GM12878 (cell line): ENCODE measurements at regions not wholly inside any gene's neighbourhood (a gene's known extent, or its start where the extent isn't known, plus 50 kb on each side); places are given as distances from the start of the nearest gene placed in this dataset.

Experiments
- ATAC-seq: fragments of 200-7000 bp; cut with Tn5 transposase; 3 replicates; pipeline ENCODE4 v1.9.1; 2020; ENCODE audit warnings: mild to moderate bottlenecking, moderate library complexity
- BruUV-seq: library from RNA; stranded (reverse); fragments of 400-500 nt; replicated peaks from 2 replicates; lab custom pipeline; 2021; lab: Mats Ljungman, UMichigan
- CTCF ChIA-PET: fragments of 300-600 bp; sonication (Branson Sonifier 250); formaldehyde crosslinking; extraction: SDS; loops from one replicate; lab custom pipeline; 2021; ENCODE audit warnings: inconsistent platforms; lab: Yijun Ruan, JAX
- POLR2A ChIA-PET: fragments of 350-600 bp; formaldehyde crosslinking; extraction: SDS; loops from one replicate; lab custom pipeline; 2021; ENCODE audit warnings: inconsistent platforms; lab: Charles Lee
- RAD21 ChIA-PET: fragments of 300-600 bp; sonication (Branson Sonifier 250); formaldehyde crosslinking; loops from one replicate; lab custom pipeline; 2023; ENCODE audit warnings: antibody characterized with exemption; ENCODE audit not compliant: unreplicated experiment; lab: Charles Lee
- SMC1A ChIA-PET: fragments of 300-600 bp; sonication (Branson Sonifier 250); formaldehyde crosslinking; loops from one replicate; lab custom pipeline; 2023; ENCODE audit not compliant: unreplicated experiment, uncharacterized antibody; lab: Charles Lee
- DNase-seq: peaks from one replicate; pipeline ENCODE4 v3.0.0-alpha.2; 2011; ENCODE audit warnings: low read depth, low spot score
- FAIRE-seq: peaks from 3 replicates; lab custom pipeline; 2011; peaks lifted over from hg19 to GRCh38; lab: Jason Lieb, UNC
- H2AFZ ChIP-seq: 2 replicates; pipeline ENCODE4 v1.6.0; 2011; ENCODE audit warnings: low read depth, low read length, control low read depth; ENCODE audit not compliant: control insufficient read depth
- H3K27ac ChIP-seq: 2 replicates; pipeline ENCODE4 v1.5.1; 2011; ENCODE audit warnings: control low read depth; ENCODE audit not compliant: control insufficient read depth, insufficient read depth
- H3K27me3 ChIP-seq, 2 experiments: replicated peaks in 1 of 2; 2 replicates each; pipeline versions ENCODE4 v1.6.0 to v1.6.1; 2011; ENCODE audit warnings: low read length in 1 of 2; ENCODE audit not compliant: control insufficient read depth in 2 of 2, insufficient read depth in 2 of 2
- H3K36me3 ChIP-seq, 2 experiments: 2 replicates each; pipeline ENCODE4 v1.5.1; 2011; ENCODE audit warnings: low read length in 1 of 2; ENCODE audit not compliant: control insufficient read depth in 2 of 2, insufficient read depth in 2 of 2
- H3K4me1 ChIP-seq: 2 replicates; pipeline ENCODE4 v1.6.1; 2011; ENCODE audit warnings: mild to moderate bottlenecking, low read length, moderate library complexity, mixed read lengths; ENCODE audit not compliant: control insufficient read depth, insufficient read depth
- H3K4me2 ChIP-seq: 2 replicates; pipeline ENCODE4 v1.6.0; 2011; ENCODE audit warnings: control low read depth; ENCODE audit not compliant: control insufficient read depth, insufficient read depth
- H3K4me3 ChIP-seq: fragments of 200-600 bp; sonication (generic); 2 replicates; pipeline ENCODE4 v1.5.1; 2016
- H3K79me2 ChIP-seq: 2 replicates; pipeline ENCODE4 v1.6.0; 2011; ENCODE audit warnings: low read length; ENCODE audit not compliant: control insufficient read depth, insufficient read depth
- H3K9ac ChIP-seq: 2 replicates; pipeline ENCODE4 v1.8.0; 2011; ENCODE audit warnings: low read length, control low read depth, mixed read lengths; ENCODE audit not compliant: control insufficient read depth, insufficient read depth
- H3K9me3 ChIP-seq: replicated peaks from 3 replicates; pipeline ENCODE4 v1.5.1; 2011; ENCODE audit warnings: mild to moderate bottlenecking, low read length; ENCODE audit not compliant: control insufficient read depth, insufficient read depth
- H4K20me1 ChIP-seq: 2 replicates; pipeline ENCODE4 v1.6.0; 2011; ENCODE audit not compliant: control insufficient read depth, insufficient read depth
- ASH2L ChIP-seq: fragments of 300-600, 200-600 bp; sonication (generic); IDR thresholded peaks from 2 replicates; pipeline ENCODE4 v1.6.1; 2017; ENCODE audit warnings: low read depth, mild to moderate bottlenecking, borderline replicate concordance
- BHLHE40 ChIP-seq, 2 experiments: fragments of 450-650 bp in 1 of 2; IDR thresholded peaks; 2 replicates each; pipeline ENCODE4 v1.6.1; 2011 to 2017; ENCODE audit warnings: low read depth in 2 of 2, borderline replicate concordance in 1 of 2, improper control_type of control experiment in 1 of 2, low read length in 1 of 2, mild to moderate bottlenecking in 1 of 2
- CTCF ChIP-seq, 3 experiments: IDR thresholded peaks in 2 of 3; conservative IDR thresholded peaks in 1 of 3; 2 replicates each; pipeline ENCODE4 v1.5.1; 2011; ENCODE audit warnings: low read depth in 3 of 3, low read length in 3 of 3, mild to moderate bottlenecking in 3 of 3, control low read depth in 2 of 3, moderate library complexity in 2 of 3, inconsistent platforms in 1 of 3, mixed read lengths in 1 of 3; ENCODE audit not compliant: control insufficient read depth in 2 of 3, insufficient read depth in 1 of 3; ENCODE audit errors: extremely low read depth in 1 of 3
- ESRRA ChIP-seq: IDR thresholded peaks from 2 replicates; pipeline ENCODE4 v1.6.1; 2012; ENCODE audit warnings: mild to moderate bottlenecking, low read length, improper control_type of control experiment
- PAX5 ChIP-seq: IDR thresholded peaks from 2 replicates; pipeline ENCODE4 v1.6.1; 2011; ENCODE audit warnings: low read depth, low read length, borderline replicate concordance
- PML ChIP-seq: IDR thresholded peaks from 2 replicates; pipeline ENCODE4 v1.6.1; 2012; ENCODE audit warnings: low read length, inconsistent platforms
- RAD51 ChIP-seq: fragments of 450-650 bp; IDR thresholded peaks from 2 replicates; pipeline ENCODE4 v1.6.1; 2016; ENCODE audit warnings: moderate library complexity, mild to moderate bottlenecking, inconsistent platforms
- SREBF1 ChIP-seq: IDR thresholded peaks from 2 replicates; pipeline ENCODE4 v1.6.1; 2012; ENCODE audit warnings: mild to moderate bottlenecking, low read length
- STAT1 ChIP-seq: fragments of 450-650 bp; conservative IDR thresholded peaks from 2 replicates; pipeline ENCODE4 v1.6.1; 2014; ENCODE audit warnings: antibody characterized with exemption, mild to moderate bottlenecking
- TBL1XR1 ChIP-seq: IDR thresholded peaks from 2 replicates; pipeline ENCODE4 v1.6.1; 2012; ENCODE audit warnings: low read depth, low read length, improper control_type of control experiment
- WGBS: methylation state at CpG from one replicate; pipeline ENCODE4 v1.1.6; 2016; ENCODE audit warnings: low lambda C conversion rate; ENCODE audit not compliant: insufficient replicate concordance, insufficient coverage; ENCODE audit errors: missing lambda C conversion rate; 5-methylcytosine and 5-hydroxymethylcytosine counted together
- in situ Hi-C: fragments of 300-500 bp; cut with MboI; formaldehyde crosslinking; loops from 9 replicates; pipeline ENCODE4 v1.14.3; 2018; ENCODE audit warnings: mixed read lengths
- intact Hi-C: fragments of 100-400 bp; cut with micrococcal nuclease; formaldehyde crosslinking; loops from one replicate; pipeline ENCODE4 v1.14.2; 2022; ENCODE audit not compliant: unreplicated experiment
- TF ChIP-seq, protein P1 (sequence below): IDR thresholded peaks from 2 replicates; pipeline ENCODE4 v1.6.1; 2012; ENCODE audit warnings: low read depth, low read length, improper control_type of control experiment

- no peak for TF ChIP-seq SREBF1
These were observed 80.6 kb upstream of the CPNE8 start (continued) for GRCh38 chr12:38985961-38986360.

- RAD21 ChIA-PET: no interaction called here
- FAIRE-seq: no peak
- WGBS: 94% methylated on average over 1 of the region's 1 CpG
- H3K4me3 ChIP-seq: no peak overlapping the region
- CTCF ChIA-PET: no interaction called here
- POLR2A ChIA-PET: no interaction called here
- BruUV-seq: no TSS peak
- H3K9me3 ChIP-seq: no peaks in the 10 kb centered on the region
- H3K4me2 ChIP-seq: no peak overlapping the region
- TF ChIP-seq TBL1XR1: no peak
- TF ChIP-seq RAD51: no peak
- no peak for TF ChIP-seq ESRRA
- TF ChIP-seq CTCF (IDR thresholded peaks at IDR 0.05 in 2 of 3, conservative IDR thresholded peaks at IDR 0.05 in 1 of 3; ENCODE audit: control insufficient read depth in 2 of 3, extremely low read depth in 1 of 3, insufficient read depth in 1 of 3, low read depth in 3 of 3, low read length in 3 of 3): no peak
- TF ChIP-seq PAX5: no peak
- TF ChIP-seq, protein P1, sequence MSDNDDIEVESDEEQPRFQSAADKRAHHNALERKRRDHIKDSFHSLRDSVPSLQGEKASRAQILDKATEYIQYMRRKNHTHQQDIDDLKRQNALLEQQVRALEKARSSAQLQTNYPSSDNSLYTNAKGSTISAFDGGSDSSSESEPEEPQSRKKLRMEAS: no peak
- no peak for TF ChIP-seq ASH2L
- no peak for TF ChIP-seq STAT1
- TF ChIP-seq PML: no peak
- no peak for TF ChIP-seq BHLHE40 (IDR thresholded peaks at IDR 0.05; ENCODE audit: borderline replicate concordance in 1 of 2, low read depth in 2 of 2, low read length in 1 of 2)
- H3K27ac ChIP-seq: no peak overlapping the region
- intact Hi-C loops (no loop called here), in situ Hi-C loops (no loop called here)
- no peak overlapping the region for H2AFZ ChIP-seq
- H3K27me3 ChIP-seq: no peaks in the 10 kb centered on the region
- H3K36me3 ChIP-seq: no peaks in the 10 kb centered on the region
- ATAC-seq: no peak
- no peak overlapping the region for H3K9ac ChIP-seq
- no peaks in the 10 kb centered on the region for H3K79me2 ChIP-seq
- no peaks in the 10 kb centered on the region for H4K20me1 ChIP-seq
- H3K4me1 ChIP-seq: no peaks in the 10 kb centered on the region
- SMC1A ChIA-PET: no interaction called here
- DNase-seq: no peak
These were observed 79.0 kb upstream of the CPNE8 start for GRCh38 chr12:38984388-38984787.
